Liver (tissue), 8 donors: ENCODE measurements at regions not wholly inside any gene's neighbourhood (a gene's known extent, or its start where the extent isn't known, plus 50 kb on each side); places are given as distances from the start of the nearest gene placed in this dataset.
"Not testable (repeated sequence)": the region's sequence is repeated elsewhere in the genome, so short reads cannot be mapped to it uniquely, and the experiment has no call there.

Source experiments
- DNase-seq: peaks from one replicate; pipeline ENCODE4 v3.0.0-alpha.2; 2017; ENCODE audit warnings: low spot score
- H3K27ac ChIP-seq, 2 donors: one replicate each; pipeline ENCODE4 v1.7.0; 2013; ENCODE audit warnings: inconsistent platforms in 2 of 2, low read length in 2 of 2, control low read depth in 1 of 2, low read depth in 1 of 2, mild to moderate bottlenecking in 1 of 2
- H3K27me3 ChIP-seq, 4 donors: one replicate each; pipeline versions ENCODE4 v1.6.1 to v1.7.0; 2013; ENCODE audit warnings: low read length in 3 of 4, inconsistent platforms in 1 of 4, mild to moderate bottlenecking in 1 of 4, moderate library complexity in 1 of 4; ENCODE audit not compliant: control insufficient read depth in 4 of 4, insufficient read depth in 4 of 4
- H3K36me3 ChIP-seq, 4 donors: one replicate each; pipeline versions ENCODE4 v1.6.1 to v1.7.0; 2013; ENCODE audit warnings: low read length in 3 of 4, mild to moderate bottlenecking in 3 of 4, low read depth in 1 of 4, moderate library complexity in 1 of 4; ENCODE audit not compliant: control insufficient read depth in 4 of 4, insufficient read depth in 3 of 4
- H3K4me1 ChIP-seq, 4 donors: one replicate each; pipeline versions ENCODE4 v1.6.1 to v1.7.0; 2013; ENCODE audit warnings: low read length in 3 of 4, mild to moderate bottlenecking in 3 of 4, moderate library complexity in 1 of 4; ENCODE audit not compliant: control insufficient read depth in 4 of 4, insufficient read depth in 4 of 4
- H3K4me3 ChIP-seq, 3 donors: one replicate each; pipeline versions ENCODE4 v1.6.1 to v1.7.0; 2013; ENCODE audit warnings: low read length in 3 of 3, control low read depth in 1 of 3, low read depth in 1 of 3, mild to moderate bottlenecking in 1 of 3
- H3K9ac ChIP-seq, 2 donors: one replicate each; pipeline ENCODE4 v1.7.0; 2013; ENCODE audit warnings: low read length in 2 of 2, mild to moderate bottlenecking in 2 of 2, moderate library complexity in 2 of 2, control low read depth in 1 of 2, low read depth in 1 of 2
- H3K9me3 ChIP-seq, 4 donors: one replicate each; pipeline versions ENCODE4 v1.6.1 to v1.7.0; 2013; ENCODE audit warnings: low read length in 3 of 4; ENCODE audit not compliant: control insufficient read depth in 4 of 4
- CTCF ChIP-seq: fragments of 150-350 bp; IDR thresholded peaks from 2 replicates; pipeline ENCODE4 v1.5.1; 2017; ENCODE audit warnings: improper control_type of control experiment, low read depth, low read length; ENCODE audit not compliant: missing input control
- EGR1 ChIP-seq, 2 donors: IDR thresholded peaks; 2 replicates each; pipeline ENCODE4 v1.6.1; 2016 to 2018; ENCODE audit warnings: antibody characterized with exemption in 2 of 2, low read depth in 2 of 2
- FOXA2 ChIP-seq: IDR thresholded peaks from 2 replicates; pipeline ENCODE4 v1.6.1; 2016; ENCODE audit warnings: antibody characterized with exemption
- GABPA ChIP-seq, 2 donors: IDR thresholded peaks in 1 of 2; conservative IDR thresholded peaks in 1 of 2; 2 replicates each; pipeline ENCODE4 v1.6.1; 2016; ENCODE audit warnings: antibody characterized with exemption in 2 of 2, mild to moderate bottlenecking in 1 of 2, moderate library complexity in 1 of 2
- JUND ChIP-seq, 2 donors: IDR thresholded peaks; 2 replicates each; pipeline ENCODE4 v1.6.1; 2016; ENCODE audit warnings: antibody characterized with exemption in 2 of 2
- MAX ChIP-seq: IDR thresholded peaks from 2 replicates; pipeline ENCODE4 v1.6.1; 2016; ENCODE audit warnings: antibody characterized with exemption
- NR2F2 ChIP-seq: IDR thresholded peaks from 2 replicates; pipeline ENCODE4 v1.6.1; 2016; ENCODE audit warnings: antibody characterized with exemption
- RAD21 ChIP-seq, 2 donors: IDR thresholded peaks; 2 replicates each; pipeline ENCODE4 v1.6.1; 2016; ENCODE audit warnings: antibody characterized with exemption in 2 of 2, mild to moderate bottlenecking in 2 of 2
- REST ChIP-seq: IDR thresholded peaks from 2 replicates; pipeline ENCODE4 v1.6.1; 2016; ENCODE audit warnings: antibody characterized with exemption, mild to moderate bottlenecking
- SP1 ChIP-seq: IDR thresholded peaks from 2 replicates; pipeline ENCODE4 v1.6.1; 2018; ENCODE audit warnings: antibody characterized with exemption, mild to moderate bottlenecking
- YY1 ChIP-seq: IDR thresholded peaks from 2 replicates; pipeline ENCODE4 v1.6.1; 2016; ENCODE audit warnings: antibody characterized with exemption, mild to moderate bottlenecking
- WGBS: extraction: QIAGEN DNeasy Blood & Tissue Kit; methylation state at CpG from one replicate; pipeline ENCODE4 v1.1.7; 2013; 5-methylcytosine and 5-hydroxymethylcytosine counted together
- TF ChIP-seq, protein P1 (sequence below): IDR thresholded peaks from 2 replicates; pipeline ENCODE4 v1.6.1; 2016; ENCODE audit warnings: antibody characterized with exemption
- donor health status: healthy.
- donor health status: healthy.
- donor health status: healthy.
- donor health status: healthy.
- donor health status: healthy.

GRCh38 chr2:149857344-149857743, 269.8 kb upstream of the MMADHC start:
- no peak overlapping the region for H3K9ac ChIP-seq
- TF ChIP-seq RAD21 (IDR thresholded peaks at IDR 0.05) (no peak), REST (no peak), CTCF (no peak), SP1 (no peak), GABPA (IDR thresholded peaks at IDR 0.05 in 1 of 2, conservative IDR thresholded peaks at IDR 0.05 in 1 of 2) (no peak), EGR1 (IDR thresholded peaks at IDR 0.05; ENCODE audit: low read depth in 2 of 2) (no peak), JUND (IDR thresholded peaks at IDR 0.05) (no peak), NR2F2 (no peak), YY1 (no peak), MAX (no peak), FOXA2 (no peak)
- TF ChIP-seq, protein P1, sequence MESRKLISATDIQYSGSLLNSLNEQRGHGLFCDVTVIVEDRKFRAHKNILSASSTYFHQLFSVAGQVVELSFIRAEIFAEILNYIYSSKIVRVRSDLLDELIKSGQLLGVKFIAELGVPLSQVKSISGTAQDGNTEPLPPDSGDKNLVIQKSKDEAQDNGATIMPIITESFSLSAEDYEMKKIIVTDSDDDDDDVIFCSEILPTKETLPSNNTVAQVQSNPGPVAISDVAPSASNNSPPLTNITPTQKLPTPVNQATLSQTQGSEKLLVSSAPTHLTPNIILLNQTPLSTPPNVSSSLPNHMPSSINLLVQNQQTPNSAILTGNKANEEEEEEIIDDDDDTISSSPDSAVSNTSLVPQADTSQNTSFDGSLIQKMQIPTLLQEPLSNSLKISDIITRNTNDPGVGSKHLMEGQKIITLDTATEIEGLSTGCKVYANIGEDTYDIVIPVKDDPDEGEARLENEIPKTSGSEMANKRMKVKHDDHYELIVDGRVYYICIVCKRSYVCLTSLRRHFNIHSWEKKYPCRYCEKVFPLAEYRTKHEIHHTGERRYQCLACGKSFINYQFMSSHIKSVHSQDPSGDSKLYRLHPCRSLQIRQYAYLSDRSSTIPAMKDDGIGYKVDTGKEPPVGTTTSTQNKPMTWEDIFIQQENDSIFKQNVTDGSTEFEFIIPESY: no peak
- H3K4me3 ChIP-seq: no peak overlapping the region
- no peaks in the 10 kb centered on the region for H3K4me1 ChIP-seq
- peaks cover 0 to 3% (median 0%) of the 10 kb centered on the region in 4 donors for H3K9me3 ChIP-seq
- H3K27me3 ChIP-seq: no peaks in the 10 kb centered on the region
- no peaks in the 10 kb centered on the region for H3K36me3 ChIP-seq
- H3K27ac ChIP-seq: no peak overlapping the region
- DNase-seq: no peak
- WGBS: 96% methylated on average over 1 of the region's 1 CpG

DNA sequence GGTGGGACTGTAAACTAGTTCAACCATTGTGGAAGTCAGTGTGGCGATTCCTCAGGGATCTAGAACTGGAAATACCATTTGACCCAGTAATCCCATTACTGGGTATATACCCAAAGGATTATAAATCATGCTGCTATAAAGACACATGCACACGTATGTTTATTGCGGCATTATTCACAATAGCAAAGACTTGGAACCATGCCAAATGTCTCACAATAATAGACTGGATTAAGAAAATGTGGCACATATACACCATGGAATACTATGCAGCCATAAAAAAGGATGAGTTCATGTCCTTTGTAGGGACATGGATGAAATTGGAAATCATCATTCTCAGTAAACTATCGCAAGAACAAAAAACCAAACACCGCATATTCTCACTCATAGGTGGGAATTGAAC, 268.3 kb upstream of the MMADHC start:
- not testable (repeated sequence) for DNase-seq, H3K4me1 ChIP-seq, H3K36me3 ChIP-seq, H3K27me3 ChIP-seq, H3K9ac ChIP-seq, H3K9me3 ChIP-seq, H3K4me3 ChIP-seq, H3K27ac ChIP-seq
- WGBS: 98% methylated on average over 2 of the region's 5 CpGs
